ENCODE measurements at regions not wholly inside any gene's neighbourhood (a gene's known extent, or its start where the extent isn't known, plus 50 kb on each side); places are given as distances from the start of the nearest gene placed in this dataset.
A peak's percentile ranks its signal among the peaks of the same experiment; 100 is the strongest.

DNA sequence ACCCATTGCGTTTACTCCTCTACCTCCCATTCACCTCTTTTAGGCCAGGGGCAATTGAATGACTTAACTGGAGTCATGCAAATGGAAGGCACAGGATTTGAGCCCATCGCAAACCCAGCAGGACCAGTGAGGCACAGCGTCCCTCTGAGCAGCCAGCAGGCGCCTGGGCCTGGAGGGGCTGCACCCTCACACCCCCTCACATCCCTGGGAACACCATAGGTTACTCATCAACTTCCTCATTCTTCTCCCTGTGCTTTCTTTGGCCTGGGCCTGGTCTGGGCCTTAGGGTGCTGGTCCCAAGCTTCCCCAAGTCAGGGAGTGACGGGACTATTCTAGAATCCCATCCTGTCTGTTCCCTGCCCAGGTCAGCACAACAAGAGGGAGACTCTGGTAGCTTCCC lies 169.4 kb upstream of the EEPD1 start:
- ChIA-PET POLR2A (interaction anchor here (0.6 to 3.0 kb wide), 2 partner anchors 298 to 309 kb away, joined by 3 to 21 read pairs; no protein-coding TSS in a partner anchor), CTCF (interaction anchor here (0.8 to 4.5 kb wide), 8 partner anchors 7 to 335 kb away, joined by 3 to 147 read pairs (median 8); no protein-coding TSS in a partner anchor)
- H3K4me3 Mint-ChIP-seq (ENCODE audit: unreplicated experiment): no peak overlapping the region
- TF ChIP-seq, protein P1, sequence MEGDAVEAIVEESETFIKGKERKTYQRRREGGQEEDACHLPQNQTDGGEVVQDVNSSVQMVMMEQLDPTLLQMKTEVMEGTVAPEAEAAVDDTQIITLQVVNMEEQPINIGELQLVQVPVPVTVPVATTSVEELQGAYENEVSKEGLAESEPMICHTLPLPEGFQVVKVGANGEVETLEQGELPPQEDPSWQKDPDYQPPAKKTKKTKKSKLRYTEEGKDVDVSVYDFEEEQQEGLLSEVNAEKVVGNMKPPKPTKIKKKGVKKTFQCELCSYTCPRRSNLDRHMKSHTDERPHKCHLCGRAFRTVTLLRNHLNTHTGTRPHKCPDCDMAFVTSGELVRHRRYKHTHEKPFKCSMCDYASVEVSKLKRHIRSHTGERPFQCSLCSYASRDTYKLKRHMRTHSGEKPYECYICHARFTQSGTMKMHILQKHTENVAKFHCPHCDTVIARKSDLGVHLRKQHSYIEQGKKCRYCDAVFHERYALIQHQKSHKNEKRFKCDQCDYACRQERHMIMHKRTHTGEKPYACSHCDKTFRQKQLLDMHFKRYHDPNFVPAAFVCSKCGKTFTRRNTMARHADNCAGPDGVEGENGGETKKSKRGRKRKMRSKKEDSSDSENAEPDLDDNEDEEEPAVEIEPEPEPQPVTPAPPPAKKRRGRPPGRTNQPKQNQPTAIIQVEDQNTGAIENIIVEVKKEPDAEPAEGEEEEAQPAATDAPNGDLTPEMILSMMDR (IDR thresholded peaks at IDR 0.05; ENCODE audit: unreplicated experiment): no peak
- H3K9me3 Mint-ChIP-seq (ENCODE audit: unreplicated experiment): no peaks in the 10 kb centered on the region
- H3K27me3 Mint-ChIP-seq (ENCODE audit: insufficient read depth, unreplicated experiment): no peaks in the 10 kb centered on the region
- intact Hi-C loops (cut with micrococcal nuclease): no loop called here
- H3K4me1 Mint-ChIP-seq (ENCODE audit: insufficient read depth, unreplicated experiment): no peaks in the 10 kb centered on the region
- no peaks in the 10 kb centered on the region for H3K36me3 Mint-ChIP-seq (ENCODE audit: insufficient read depth, unreplicated experiment)
- no peak overlapping the region for H3K27ac Mint-ChIP-seq (ENCODE audit: low read depth, unreplicated experiment)
- no TSS peak for BruUV-seq (replicated peaks)
- DNase-seq (ENCODE audit: unreplicated experiment): no peak

- Mint-ChIP-seq H3K36me3 (ENCODE audit: insufficient read depth, unreplicated experiment) (no peaks in the 10 kb centered on the region), H3K4me1 (ENCODE audit: insufficient read depth, unreplicated experiment) (no peaks in the 10 kb centered on the region), H3K27ac (ENCODE audit: low read depth, unreplicated experiment) (no peak overlapping the region), H3K9me3 (ENCODE audit: unreplicated experiment) (no peaks in the 10 kb centered on the region), H3K4me3 (ENCODE audit: unreplicated experiment) (no peak overlapping the region), H3K27me3 (ENCODE audit: insufficient read depth, unreplicated experiment) (no peaks in the 10 kb centered on the region)
- DNase-seq (ENCODE audit: unreplicated experiment): peak; percentile 71
- ChIA-PET CTCF (interaction anchor here (0.6 to 4.5 kb wide), 26 partner anchors 9 to 1774 kb away, joined by 3 to 147 read pairs (median 4); no protein-coding TSS in a partner anchor), POLR2A (interaction anchor here (0.6 to 3.0 kb wide), 3 partner anchors 63 to 308 kb away, joined by 3 to 21 read pairs (median 4); no protein-coding TSS in a partner anchor)
- intact Hi-C loops (cut with micrococcal nuclease): loop anchor here (1.0 to 5.0 kb wide), 3 partner anchors 167 to 334 kb away; partner anchors contain the start of gene EEPD1
- TF ChIP-seq, protein P1 (IDR thresholded peaks at IDR 0.05; ENCODE audit: unreplicated experiment): peak; percentile 94
- BruUV-seq (replicated peaks): no TSS peak
These were observed 167.8 kb upstream of the EEPD1 start for GRCh38 chr7:35985126-35985754.

GRCh38 chr7:35987016-35987415 lies 166.0 kb upstream of the EEPD1 start:
- Mint-ChIP-seq H3K4me1 (ENCODE audit: insufficient read depth, unreplicated experiment) (no peaks in the 10 kb centered on the region), H3K36me3 (ENCODE audit: insufficient read depth, unreplicated experiment) (no peaks in the 10 kb centered on the region), H3K27me3 (ENCODE audit: insufficient read depth, unreplicated experiment) (no peaks in the 10 kb centered on the region), H3K27ac (ENCODE audit: low read depth, unreplicated experiment) (no peak overlapping the region), H3K9me3 (ENCODE audit: unreplicated experiment) (no peaks in the 10 kb centered on the region), H3K4me3 (ENCODE audit: unreplicated experiment) (no peak overlapping the region)
- ChIA-PET POLR2A (no interaction called here), CTCF (interaction anchor here (0.5 to 4.5 kb wide), 3 partner anchors 265 to 331 kb away, joined by 3 to 147 read pairs (median 62); no protein-coding TSS in a partner anchor)
- BruUV-seq (replicated peaks): no TSS peak
- intact Hi-C loops (cut with micrococcal nuclease): loop anchor here (5.0 kb wide), 1 partner anchor 165 kb away; the partner anchor contains the start of gene EEPD1
- no peak for DNase-seq (ENCODE audit: unreplicated experiment)
- TF ChIP-seq, protein P1 (IDR thresholded peaks at IDR 0.05; ENCODE audit: unreplicated experiment): no peak

DNA sequence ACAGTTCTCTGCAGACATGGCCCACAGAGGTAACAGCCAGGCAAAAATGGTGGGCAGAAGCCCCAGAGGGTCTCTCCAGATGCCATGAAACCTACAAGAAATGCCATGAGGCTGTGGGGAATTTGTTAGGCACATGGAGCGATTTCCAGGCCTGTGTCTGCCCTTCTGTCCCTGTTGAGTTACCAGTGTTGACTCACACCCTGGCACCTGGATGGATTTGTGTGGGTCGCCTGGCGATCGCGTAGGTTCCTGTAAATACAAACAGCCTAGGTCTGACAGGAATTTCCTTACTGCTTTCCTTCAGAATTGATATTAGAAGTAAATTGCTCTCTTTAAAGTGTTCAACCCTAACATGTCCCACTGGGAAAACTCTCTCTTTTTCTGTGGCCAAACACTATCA lies 164.9 kb upstream of the EEPD1 start:
- Mint-ChIP-seq H3K9me3 (ENCODE audit: unreplicated experiment) (no peaks in the 10 kb centered on the region), H3K27me3 (ENCODE audit: insufficient read depth, unreplicated experiment) (no peaks in the 10 kb centered on the region), H3K27ac (ENCODE audit: low read depth, unreplicated experiment) (no peak overlapping the region), H3K36me3 (ENCODE audit: insufficient read depth, unreplicated experiment) (no peaks in the 10 kb centered on the region), H3K4me1 (ENCODE audit: insufficient read depth, unreplicated experiment) (peaks cover 2% of the 10 kb centered on the region), H3K4me3 (ENCODE audit: unreplicated experiment) (no peak overlapping the region)
- intact Hi-C loops (cut with micrococcal nuclease): loop anchor here (5.0 kb wide), 1 partner anchor 164 kb away; the partner anchor contains the start of gene EEPD1
- CTCF ChIA-PET: interaction anchor here (0.6 to 1.8 kb wide), 2 partner anchors 72 to 302 kb away, joined by 3 to 6 read pairs; no protein-coding TSS in a partner anchor
- TF ChIP-seq, protein P1 (IDR thresholded peaks at IDR 0.05; ENCODE audit: unreplicated experiment): no peak
- no peak for DNase-seq (ENCODE audit: unreplicated experiment)
- no TSS peak for BruUV-seq (replicated peaks)
- POLR2A ChIA-PET: interaction anchor here (0.6 kb wide), 1 partner anchor 293 kb away, joined by 3 read pairs; no protein-coding TSS in a partner anchor

Measured in MCF 10A (cell line).